IMR-90 (cell line): ENCODE measurements at regions not wholly inside any gene's neighbourhood (a gene's known extent, or its start where the extent isn't known, plus 50 kb on each side); places are given as distances from the start of the nearest gene placed in this dataset.

Source experiments
- ATAC-seq: fragments of 200-7000 bp; cut with Tn5 transposase; 2 replicates; pipeline ENCODE4 v1.9.1; 2020; ENCODE audit warnings: low read depth, mild to moderate bottlenecking, moderate library complexity
- BruUV-seq: library from RNA; stranded (reverse); fragments of 400-500 nt; replicated peaks from 2 replicates; lab custom pipeline; 2021; lab: Mats Ljungman, UMichigan
- CTCF ChIA-PET: fragments of 300-600 bp; formaldehyde crosslinking; extraction: SDS; loops from one replicate; lab custom pipeline; 2021; ENCODE audit warnings: antibody characterized with exemption; lab: Yijun Ruan, JAX
- POLR2A ChIA-PET: fragments of 300-600 bp; sonication (Branson Sonifier 250); formaldehyde crosslinking; loops from one replicate; lab custom pipeline; 2022; ENCODE audit warnings: antibody characterized with exemption; ENCODE audit not compliant: unreplicated experiment; lab: Charles Lee
- DNase-seq: peaks from one replicate; pipeline ENCODE4 v3.0.0; 2013
- H2AFZ ChIP-seq: replicated peaks from 2 replicates; pipeline ENCODE3; 2013; ENCODE audit warnings: low read length, mild to moderate bottlenecking; ENCODE audit not compliant: poor library complexity
- H2AK5ac ChIP-seq: 2 replicates; pipeline ENCODE4 v1.6.1; 2013; ENCODE audit warnings: low read depth, low read length, inconsistent platforms
- H2AK9ac ChIP-seq: replicated peaks from 2 replicates; pipeline ENCODE3; 2013; ENCODE audit warnings: mild to moderate bottlenecking, low read depth, low read length, moderate library complexity; ENCODE audit not compliant: poor library complexity
- H2BK120ac ChIP-seq: 2 replicates; pipeline ENCODE4 v1.6.1; 2013; ENCODE audit warnings: low read depth, low read length, inconsistent platforms
- H2BK15ac ChIP-seq: 3 replicates; pipeline ENCODE4 v1.6.1; 2013; ENCODE audit warnings: low read depth, low read length, inconsistent platforms
- H2BK20ac ChIP-seq: 2 replicates; pipeline ENCODE4 v1.6.1; 2013; ENCODE audit warnings: low read depth, mild to moderate bottlenecking, inconsistent platforms, low read length, moderate library complexity
- H2BK5ac ChIP-seq: 2 replicates; pipeline ENCODE4 v1.6.1; 2013; ENCODE audit warnings: mild to moderate bottlenecking, low read depth, low read length, inconsistent platforms; ENCODE audit not compliant: poor library complexity, severe bottlenecking
- H3K14ac ChIP-seq: replicated peaks from 2 replicates; pipeline ENCODE4 v1.6.1; 2013; ENCODE audit warnings: low read depth, low read length, inconsistent platforms
- H3K18ac ChIP-seq: 2 replicates; pipeline ENCODE4 v1.6.1; 2013; ENCODE audit warnings: low read depth, low read length, control low read depth
- H3K23ac ChIP-seq: 2 replicates; pipeline ENCODE4 v1.6.1; 2013; ENCODE audit warnings: low read depth, low read length, inconsistent platforms
- H3K27ac ChIP-seq: 2 replicates; pipeline ENCODE4 v1.5.1; 2013; ENCODE audit warnings: mild to moderate bottlenecking, control low read depth, low read length; ENCODE audit not compliant: insufficient read depth
- H3K27me3 ChIP-seq: 2 replicates; pipeline ENCODE4 v1.6.1; 2013; ENCODE audit warnings: low read length; ENCODE audit not compliant: control insufficient read depth, insufficient read depth
- H3K36me3 ChIP-seq: 2 replicates; pipeline ENCODE4 v1.6.1; 2013; ENCODE audit warnings: low read length, mixed read lengths; ENCODE audit not compliant: control insufficient read depth, insufficient read depth
- H3K4ac ChIP-seq: 2 replicates; pipeline ENCODE4 v1.6.1; 2013; ENCODE audit warnings: low read depth, low read length, inconsistent platforms
- H3K4me1 ChIP-seq: 2 replicates; pipeline ENCODE4 v1.6.1; 2013; ENCODE audit warnings: low read length, mixed read lengths; ENCODE audit not compliant: control insufficient read depth, insufficient read depth
- H3K4me2 ChIP-seq: 2 replicates; pipeline ENCODE4 v1.6.1; 2013; ENCODE audit warnings: low read depth, mild to moderate bottlenecking, control low read depth, low read length, moderate library complexity
- H3K4me3 ChIP-seq: 2 replicates; pipeline ENCODE4 v1.5.1; 2013; ENCODE audit warnings: low read depth, mild to moderate bottlenecking, control low read depth, low read length, moderate library complexity; ENCODE audit not compliant: insufficient read depth
- H3K56ac ChIP-seq: 2 replicates; pipeline ENCODE4 v1.6.1; 2013; ENCODE audit warnings: low read length, inconsistent platforms; ENCODE audit not compliant: insufficient read depth; ENCODE audit errors: extremely low read depth
- H3K79me1 ChIP-seq, 2 experiments: 2 replicates each; pipeline ENCODE4 v1.6.1; 2013; ENCODE audit warnings: low read length in 2 of 2, inconsistent platforms in 1 of 2, low read depth in 1 of 2
- H3K9ac ChIP-seq: 2 replicates; pipeline ENCODE4 v1.6.1; 2013; ENCODE audit warnings: low read depth, low read length, control low read depth
- H3K9me1 ChIP-seq: 2 replicates; pipeline ENCODE4 v1.6.1; 2013; ENCODE audit warnings: low read length, inconsistent platforms; ENCODE audit not compliant: insufficient read depth
- H3K9me3 ChIP-seq: 2 replicates; pipeline ENCODE4 v1.6.1; 2013; ENCODE audit warnings: low read length; ENCODE audit not compliant: control insufficient read depth, insufficient read depth
- H4K20me1 ChIP-seq: 2 replicates; pipeline ENCODE4 v1.6.1; 2013; ENCODE audit warnings: low read length, inconsistent platforms; ENCODE audit not compliant: insufficient read depth
- H4K5ac ChIP-seq: 2 replicates; pipeline ENCODE4 v1.6.1; 2013; ENCODE audit warnings: mild to moderate bottlenecking, low read depth, low read length, control low read depth
- H4K8ac ChIP-seq, 2 experiments: 2 replicates each; pipeline ENCODE4 v1.6.1; 2013; ENCODE audit warnings: low read depth in 2 of 2, low read length in 2 of 2, control low read depth in 1 of 2, inconsistent platforms in 1 of 2
- H4K91ac ChIP-seq: 2 replicates; pipeline ENCODE4 v1.6.1; 2013; ENCODE audit warnings: low read depth, low read length, inconsistent platforms; ENCODE audit not compliant: insufficient read depth
- BHLHE40 ChIP-seq: fragments of 150-350 bp; IDR thresholded peaks from 2 replicates; pipeline ENCODE4 v1.6.1; 2016; ENCODE audit warnings: mild to moderate bottlenecking, low read depth, low read length
- CHD1 ChIP-seq: IDR thresholded peaks from 2 replicates; pipeline ENCODE4 v1.6.1; 2012; ENCODE audit warnings: low read depth, low read length, improper control_type of control experiment
- FOS ChIP-seq: fragments of 150-350 bp; IDR thresholded peaks from 2 replicates; pipeline ENCODE4 v1.6.1; 2016; ENCODE audit warnings: low read depth, low read length
- MAFK ChIP-seq: IDR thresholded peaks from 2 replicates; pipeline ENCODE4 v1.6.1; 2012; ENCODE audit warnings: low read depth, low read length, improper control_type of control experiment
- MXI1 ChIP-seq: IDR thresholded peaks from 2 replicates; pipeline ENCODE4 v1.6.1; 2012; ENCODE audit warnings: low read depth, mild to moderate bottlenecking, low read length, moderate library complexity, borderline replicate concordance
- NFE2L2 ChIP-seq: fragments of 150-350 bp; IDR thresholded peaks from 2 replicates; pipeline ENCODE4 v1.6.1; 2016; ENCODE audit warnings: low read depth, mild to moderate bottlenecking, low read length
- POLR2A ChIP-seq: IDR thresholded peaks from 2 replicates; pipeline ENCODE4 v1.6.1; 2012; ENCODE audit warnings: mild to moderate bottlenecking, low read depth, low read length
- SMC3 ChIP-seq: fragments of 150-350 bp; IDR thresholded peaks from 2 replicates; pipeline ENCODE4 v1.6.1; 2016; ENCODE audit warnings: low read depth, mild to moderate bottlenecking, antibody characterized with exemption, low read length, moderate library complexity
- WGBS, 2 experiments: methylation state at CpG; one replicate each; pipeline versions ENCODE4 v1.1.5 to v1.1.7; 2013; ENCODE audit warnings: missing lambda C conversion rate in 2 of 2; ENCODE audit not compliant: insufficient read length in 1 of 2; ENCODE audit errors: extremely low coverage in 2 of 2; 5-methylcytosine and 5-hydroxymethylcytosine counted together
- dilution Hi-C: fragments of 300-500 bp; cut with HindIII; formaldehyde crosslinking; loops from one replicate; pipeline ENCODE4 v1.14.3; 2018; ENCODE audit warnings: low sequenced_read_pairs; ENCODE audit not compliant: unreplicated experiment
- in situ Hi-C: fragments of 300-500 bp; cut with MboI; formaldehyde crosslinking; loops from 3 replicates; pipeline ENCODE4 v1.14.3; 2019; ENCODE audit warnings: low sequenced_read_pairs, inconsistent platforms, mixed read lengths
- intact Hi-C: fragments of 100-400 bp; cut with micrococcal nuclease; formaldehyde crosslinking; loops from 2 replicates; pipeline ENCODE4 v1.10.0; 2022
- TF ChIP-seq, protein P1 (sequence below): conservative IDR thresholded peaks from 2 replicates; pipeline ENCODE4 v1.5.1; 2012; ENCODE audit warnings: mild to moderate bottlenecking, low read depth, low read length, improper control_type of control experiment

- no TSS peak for BruUV-seq
- H4K5ac ChIP-seq: no peak overlapping the region
- H3K9me1 ChIP-seq: no peaks in the 10 kb centered on the region
- no peak overlapping the region for H2AFZ ChIP-seq
- no peak overlapping the region for H3K14ac ChIP-seq
- DNase-seq: no peak
- dilution Hi-C loops (no loop called here), in situ Hi-C loops (no loop called here), intact Hi-C loops (no loop called here)
- no peak for TF ChIP-seq BHLHE40
- TF ChIP-seq FOS: no peak
- no peak for TF ChIP-seq SMC3
- TF ChIP-seq NFE2L2: no peak
- TF ChIP-seq MAFK: no peak
- TF ChIP-seq, protein P1, sequence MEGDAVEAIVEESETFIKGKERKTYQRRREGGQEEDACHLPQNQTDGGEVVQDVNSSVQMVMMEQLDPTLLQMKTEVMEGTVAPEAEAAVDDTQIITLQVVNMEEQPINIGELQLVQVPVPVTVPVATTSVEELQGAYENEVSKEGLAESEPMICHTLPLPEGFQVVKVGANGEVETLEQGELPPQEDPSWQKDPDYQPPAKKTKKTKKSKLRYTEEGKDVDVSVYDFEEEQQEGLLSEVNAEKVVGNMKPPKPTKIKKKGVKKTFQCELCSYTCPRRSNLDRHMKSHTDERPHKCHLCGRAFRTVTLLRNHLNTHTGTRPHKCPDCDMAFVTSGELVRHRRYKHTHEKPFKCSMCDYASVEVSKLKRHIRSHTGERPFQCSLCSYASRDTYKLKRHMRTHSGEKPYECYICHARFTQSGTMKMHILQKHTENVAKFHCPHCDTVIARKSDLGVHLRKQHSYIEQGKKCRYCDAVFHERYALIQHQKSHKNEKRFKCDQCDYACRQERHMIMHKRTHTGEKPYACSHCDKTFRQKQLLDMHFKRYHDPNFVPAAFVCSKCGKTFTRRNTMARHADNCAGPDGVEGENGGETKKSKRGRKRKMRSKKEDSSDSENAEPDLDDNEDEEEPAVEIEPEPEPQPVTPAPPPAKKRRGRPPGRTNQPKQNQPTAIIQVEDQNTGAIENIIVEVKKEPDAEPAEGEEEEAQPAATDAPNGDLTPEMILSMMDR: no peak
- TF ChIP-seq CHD1: no peak
- no peak for TF ChIP-seq MXI1
- no peak for TF ChIP-seq POLR2A
- H2BK5ac ChIP-seq: no peak overlapping the region
- no peak overlapping the region for H2AK5ac ChIP-seq
- H3K4me2 ChIP-seq: no peak overlapping the region
- H3K4me1 ChIP-seq: no peaks in the 10 kb centered on the region
- no peak overlapping the region for H3K18ac ChIP-seq
- H4K8ac ChIP-seq: no peak overlapping the region
- no peak for ATAC-seq
- POLR2A ChIA-PET: no interaction called here
- no peak overlapping the region for H3K4ac ChIP-seq
- no peak overlapping the region for H2BK15ac ChIP-seq
- no peak overlapping the region for H3K9ac ChIP-seq
- H2BK20ac ChIP-seq: no peak overlapping the region
- no peak overlapping the region for H3K27ac ChIP-seq
- H3K79me1 ChIP-seq: no peaks in the 10 kb centered on the region
- WGBS, 2 experiments: 90% methylated on average over 2 of the region's 20 CpGs; no CpG with 5 or more reads in 1 of the 2 experiments
- CTCF ChIA-PET: no interaction called here
- H3K36me3 ChIP-seq: no peaks in the 10 kb centered on the region
- no peak overlapping the region for H3K4me3 ChIP-seq
- H3K56ac ChIP-seq: no peak overlapping the region
- no peak overlapping the region for H2AK9ac ChIP-seq
- no peaks in the 10 kb centered on the region for H4K20me1 ChIP-seq
- no peak overlapping the region for H4K91ac ChIP-seq
- H3K23ac ChIP-seq: no peak overlapping the region
- no peak overlapping the region for H2BK120ac ChIP-seq
- peaks cover 61% of the 10 kb centered on the region for H3K9me3 ChIP-seq
- no peaks in the 10 kb centered on the region for H3K27me3 ChIP-seq
Measured at GRCh38 chr10:131746241-131746711, 154.5 kb upstream of the PPP2R2D start.
